Gastrocnemius medialis (tissue), 4 donors: ENCODE measurements at regions not wholly inside any gene's neighbourhood (a gene's known extent, or its start where the extent isn't known, plus 50 kb on each side); places are given as distances from the start of the nearest gene placed in this dataset.

Experiments used
- ATAC-seq, 2 donors: fragments of 150-250 bp; one replicate each; pipeline ENCODE4 v1.9.1; 2016
- DNase-seq, 2 donors: peaks; one replicate each; pipeline ENCODE4 v3.0.0-alpha.2; 2019
- H3K27ac ChIP-seq, 4 donors: fragments of 200-600 bp; sonication (generic); 1 replicate in 1 of 4; 2 replicates in 3 of 4; pipeline ENCODE4 v1.5.1; 2016 to 2018; ENCODE audit warnings: mild to moderate bottlenecking in 2 of 4, moderate library complexity in 1 of 4
- H3K27me3 ChIP-seq, 3 donors: fragments of 200-600 bp; sonication (generic) in 2 of 3; 1 replicate in 1 of 3; 2 replicates in 2 of 3; pipeline versions ENCODE4 v1.5.1 to v1.6.0; 2016 to 2019; ENCODE audit warnings: mild to moderate bottlenecking in 1 of 3, moderate library complexity in 1 of 3
- H3K36me3 ChIP-seq, 2 donors: fragments of 200-600 bp; sonication (generic) in 1 of 2; one replicate each; pipeline ENCODE4 v1.5.1; 2017 to 2018
- H3K4me1 ChIP-seq, 2 donors: fragments of 200-600 bp; sonication (generic) in 1 of 2; one replicate each; pipeline ENCODE4 v1.5.1; 2016 to 2017; ENCODE audit warnings: mild to moderate bottlenecking in 2 of 2
- H3K4me3 ChIP-seq, 4 donors: fragments of 200-600 bp; sonication (generic) in 3 of 4; 1 replicate in 1 of 4; 2 replicates in 3 of 4; pipeline ENCODE4 v1.5.1; 2016 to 2019; ENCODE audit warnings: mild to moderate bottlenecking in 2 of 4
- H3K9me3 ChIP-seq, 3 donors: fragments of 200-600 bp; sonication (generic) in 2 of 3; 1 replicate in 1 of 3; 2 replicates in 2 of 3; pipeline ENCODE4 v1.5.1; 2016 to 2019
- POLR2A ChIP-seq, 2 donors: fragments of 450-650 bp; IDR thresholded peaks; one replicate each; pipeline ENCODE4 v1.6.1; 2017; ENCODE audit warnings: antibody characterized with exemption in 2 of 2, mild to moderate bottlenecking in 2 of 2, moderate library complexity in 2 of 2
- in situ Hi-C, 4 donors: fragments of 200-750 bp; cut with MboI; loops; one replicate each; pipeline versions ENCODE4 v1.15.0 to v1.8.0; 2017; ENCODE audit warnings: low sequenced_read_pairs in 4 of 4
- intact Hi-C: fragments of 100-400 bp; cut with DNase I; formaldehyde crosslinking; loops from one replicate; pipeline ENCODE4 v1.15.1; 2023; ENCODE audit warnings: low total_unique reads
- TF ChIP-seq, protein P1 (sequence below), 5 experiments: fragments of 450-650 bp in 3 of 5; fragments of 200-600 bp in 2 of 5; sonication (generic) in 2 of 5; IDR thresholded peaks in 4 of 5; conservative IDR thresholded peaks in 1 of 5; 1 replicate in 4 of 5; 2 replicates in 1 of 5; pipeline ENCODE4 v1.5.1; 2016 to 2019; ENCODE audit warnings: antibody characterized with exemption in 5 of 5, mild to moderate bottlenecking in 3 of 5, moderate library complexity in 3 of 5

DNA sequence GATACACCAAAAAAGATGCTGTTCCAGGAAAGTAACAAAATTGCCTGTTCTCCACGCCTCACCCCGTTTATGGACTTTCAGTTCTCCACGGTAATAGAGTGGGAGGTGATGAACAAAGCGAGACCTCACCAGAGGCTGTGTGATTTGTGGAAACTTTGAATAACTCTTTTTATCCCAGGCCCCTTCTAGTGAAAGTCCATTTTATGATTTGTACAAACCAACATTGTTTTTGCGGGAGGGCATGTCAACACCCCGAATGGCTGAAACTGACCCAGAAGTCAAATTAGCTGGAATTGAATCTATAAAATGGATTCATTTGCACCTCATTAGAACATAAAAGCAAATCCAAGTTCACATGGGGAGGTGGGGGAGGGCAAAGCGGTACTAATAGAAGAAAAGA, 517.8 kb downstream of the CDH26 start:
- peaks cover 0 to 2% (median 0%) of the 10 kb centered on the region in 3 donors for H3K27me3 ChIP-seq
- in situ Hi-C loops, result no loop called here

DNA sequence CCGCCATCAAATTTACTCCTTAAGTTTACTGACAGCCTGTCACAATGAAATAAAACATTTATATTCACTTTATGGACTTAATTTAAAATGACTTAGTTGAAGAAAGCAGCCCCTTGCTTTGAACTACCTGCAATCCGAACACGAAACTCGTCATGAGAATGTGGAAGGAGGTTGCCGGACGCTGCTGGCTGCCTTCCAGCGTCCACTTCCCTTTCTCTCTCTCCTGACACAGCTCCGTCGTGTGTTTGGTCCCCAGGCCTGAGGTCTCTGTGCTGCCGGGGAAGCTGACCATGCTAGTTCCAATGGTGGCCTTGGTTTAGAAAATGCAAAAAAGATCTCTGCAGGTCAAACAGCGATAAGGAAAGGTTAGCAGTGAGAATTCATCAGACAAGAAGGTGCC, 519.7 kb downstream of the CDH26 start:
- in situ Hi-C loops, result no loop called here
- TF ChIP-seq POLR2A (IDR thresholded peaks at IDR 0.05), result no peak
- TF ChIP-seq, protein P1, sequence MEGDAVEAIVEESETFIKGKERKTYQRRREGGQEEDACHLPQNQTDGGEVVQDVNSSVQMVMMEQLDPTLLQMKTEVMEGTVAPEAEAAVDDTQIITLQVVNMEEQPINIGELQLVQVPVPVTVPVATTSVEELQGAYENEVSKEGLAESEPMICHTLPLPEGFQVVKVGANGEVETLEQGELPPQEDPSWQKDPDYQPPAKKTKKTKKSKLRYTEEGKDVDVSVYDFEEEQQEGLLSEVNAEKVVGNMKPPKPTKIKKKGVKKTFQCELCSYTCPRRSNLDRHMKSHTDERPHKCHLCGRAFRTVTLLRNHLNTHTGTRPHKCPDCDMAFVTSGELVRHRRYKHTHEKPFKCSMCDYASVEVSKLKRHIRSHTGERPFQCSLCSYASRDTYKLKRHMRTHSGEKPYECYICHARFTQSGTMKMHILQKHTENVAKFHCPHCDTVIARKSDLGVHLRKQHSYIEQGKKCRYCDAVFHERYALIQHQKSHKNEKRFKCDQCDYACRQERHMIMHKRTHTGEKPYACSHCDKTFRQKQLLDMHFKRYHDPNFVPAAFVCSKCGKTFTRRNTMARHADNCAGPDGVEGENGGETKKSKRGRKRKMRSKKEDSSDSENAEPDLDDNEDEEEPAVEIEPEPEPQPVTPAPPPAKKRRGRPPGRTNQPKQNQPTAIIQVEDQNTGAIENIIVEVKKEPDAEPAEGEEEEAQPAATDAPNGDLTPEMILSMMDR (IDR thresholded peaks at IDR 0.05 in 4 of 5, conservative IDR thresholded peaks at IDR 0.05 in 1 of 5), result no peak

More for the DNA sequence above, 517.8 kb downstream of the CDH26 start:
- H3K4me3 ChIP-seq, result no peak overlapping the region
- no peak for ATAC-seq
- H3K9me3 ChIP-seq, result no peaks in the 10 kb centered on the region
- DNase-seq, result no peak
- no peaks in the 10 kb centered on the region for H3K4me1 ChIP-seq
- no peak overlapping the region for H3K27ac ChIP-seq
- intact Hi-C loops, result no loop called here
- TF ChIP-seq POLR2A (IDR thresholded peaks at IDR 0.05), result no peak
- TF ChIP-seq, protein P1 (IDR thresholded peaks at IDR 0.05 in 4 of 5, conservative IDR thresholded peaks at IDR 0.05 in 1 of 5), result no peak
- no peaks in the 10 kb centered on the region for H3K36me3 ChIP-seq

GRCh38 chr20:60478533-60478932, 520.3 kb downstream of the CDH26 start:
- intact Hi-C loops, result no loop called here

More for the DNA sequence above, 519.7 kb downstream of the CDH26 start:
- Histone ChIP-seq H3K36me3 (no peaks in the 10 kb centered on the region), H3K27ac (no peak overlapping the region), H3K9me3 (no peaks in the 10 kb centered on the region), H3K4me1 (no peaks in the 10 kb centered on the region), H3K4me3 (no peak overlapping the region), H3K27me3 (peaks cover 0 to 2% (median 0%) of the 10 kb centered on the region in 3 donors)
- intact Hi-C loops, result no loop called here
- DNase-seq, result no peak
- ATAC-seq, result no peak

DNA sequence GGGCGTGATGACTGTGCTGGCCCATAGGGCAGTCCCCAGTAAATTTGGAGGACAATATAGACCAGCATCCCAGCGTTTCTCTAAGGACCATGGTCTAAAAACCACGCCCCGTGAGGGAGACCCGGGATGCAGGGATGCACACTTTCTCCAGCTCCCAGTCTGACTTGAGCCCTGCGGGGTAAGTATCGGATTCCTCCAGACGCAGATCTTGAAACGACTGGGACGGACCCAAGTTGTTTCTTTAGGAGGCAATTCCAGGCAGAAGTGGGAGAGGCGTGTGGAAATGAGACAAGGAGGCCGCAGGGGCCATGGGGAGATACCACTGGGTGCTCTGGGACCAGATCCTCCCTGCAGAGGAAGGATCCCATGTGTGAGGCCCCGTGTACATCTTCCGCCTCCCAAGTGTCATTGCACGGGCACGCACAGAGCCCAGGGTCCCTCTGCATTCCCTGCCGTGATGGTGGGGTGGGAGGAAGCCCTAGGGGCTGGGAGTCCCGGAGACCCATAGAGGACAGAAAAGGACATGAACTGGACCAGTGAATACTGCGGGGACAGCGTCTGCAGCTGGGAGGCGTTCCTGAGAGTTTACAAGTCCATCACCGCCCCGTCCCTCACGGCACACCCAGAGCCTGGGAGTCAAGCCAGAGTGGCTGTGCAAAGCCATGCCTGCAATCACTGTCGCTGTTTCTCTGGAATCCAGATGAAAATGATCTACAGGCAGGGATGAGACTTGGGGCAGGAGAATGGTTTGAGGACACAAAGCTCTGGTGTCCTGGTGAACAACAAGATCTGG, 522.9 kb downstream of the CDH26 start:
- ATAC-seq, result no peak

More at GRCh38 chr20:60478533-60478932, 520.3 kb downstream of the CDH26 start:
- no peak for ATAC-seq
- H3K9me3 ChIP-seq, result no peaks in the 10 kb centered on the region
- no peaks in the 10 kb centered on the region for H3K4me1 ChIP-seq
- no peaks in the 10 kb centered on the region for H3K36me3 ChIP-seq
- no peak for DNase-seq
- no peak overlapping the region for H3K27ac ChIP-seq
- peaks cover 0 to 2% (median 0%) of the 10 kb centered on the region in 3 donors for H3K27me3 ChIP-seq
- in situ Hi-C loops, result no loop called here
- TF ChIP-seq POLR2A (IDR thresholded peaks at IDR 0.05), result no peak
- TF ChIP-seq, protein P1 (IDR thresholded peaks at IDR 0.05 in 4 of 5, conservative IDR thresholded peaks at IDR 0.05 in 1 of 5), result no peak
- no peak overlapping the region for H3K4me3 ChIP-seq

More for the DNA sequence above, 522.9 kb downstream of the CDH26 start:
- no peaks in the 10 kb centered on the region for H3K9me3 ChIP-seq
- TF ChIP-seq, protein P1 (IDR thresholded peaks at IDR 0.05 in 4 of 5, conservative IDR thresholded peaks at IDR 0.05 in 1 of 5), result no peak
- no peaks in the 10 kb centered on the region for H3K27me3 ChIP-seq
- H3K36me3 ChIP-seq, result no peaks in the 10 kb centered on the region
- DNase-seq, result no peak
- no peak overlapping the region for H3K27ac ChIP-seq
- H3K4me3 ChIP-seq, result no peak overlapping the region
- no peaks in the 10 kb centered on the region for H3K4me1 ChIP-seq
- in situ Hi-C loops, result no loop called here
- intact Hi-C loops, result no loop called here
